SK-N-SH (cell line): ENCODE measurements at regions not wholly inside any gene's neighbourhood (a gene's known extent, or its start where the extent isn't known, plus 50 kb on each side); places are given as distances from the start of the nearest gene placed in this dataset.

Source experiments
- CTCF ChIA-PET: fragments of 300-600, 350-600 bp; formaldehyde crosslinking; extraction: SDS; loops from one replicate; lab custom pipeline; 2021; lab: Yijun Ruan, JAX
- POLR2A ChIA-PET: fragments of 350-600 bp; sonication (Branson Sonifier 250); formaldehyde crosslinking; extraction: SDS; loops from one replicate; lab custom pipeline; 2020; ENCODE audit warnings: antibody characterized with exemption, inconsistent platforms; lab: Yijun Ruan, JAX
- DNase-seq: peaks from one replicate; pipeline ENCODE4 v3.0.0; 2012
- H2AFZ ChIP-seq: fragments of 200-600 bp; sonication (generic); 2 replicates; pipeline ENCODE4 v1.8.1; 2016; ENCODE audit warnings: antibody characterized with exemption, mild to moderate bottlenecking, low read depth
- H3F3A ChIP-seq: fragments of 200-600 bp; sonication (generic); replicated peaks from 2 replicates; pipeline ENCODE3; 2016; ENCODE audit warnings: antibody characterized with exemption, mild to moderate bottlenecking; ENCODE audit not compliant: insufficient read depth
- H3K27ac ChIP-seq, 2 experiments: fragments of 200-500 bp in 1 of 2; fragments of 200-600 bp in 1 of 2; sonication (Bioruptor generic) in 1 of 2; sonication (generic), shearing (Covaris generic) in 1 of 2; 2 replicates each; pipeline versions ENCODE4 v1.5.1 to v1.6.1; 2014 to 2016; ENCODE audit warnings: low read depth in 2 of 2, inconsistent platforms in 1 of 2, low read length in 1 of 2, mild to moderate bottlenecking in 1 of 2, mixed read lengths in 1 of 2
- H3K27me3 ChIP-seq: fragments of 200-600 bp; sonication (generic), shearing (Covaris generic); 2 replicates; pipeline ENCODE4 v1.6.1; 2016; ENCODE audit warnings: mixed run types; ENCODE audit not compliant: insufficient read depth
- H3K36me3 ChIP-seq, 2 experiments: fragments of 200-500 bp in 1 of 2; fragments of 200-600 bp in 1 of 2; sonication (Bioruptor generic) in 1 of 2; sonication (generic) in 1 of 2; replicated peaks in 1 of 2; 2 replicates each; pipeline versions ENCODE3 to v1.5.1; 2014 to 2016; ENCODE audit warnings: low read length in 1 of 2, mild to moderate bottlenecking in 1 of 2; ENCODE audit not compliant: insufficient read depth in 2 of 2, control insufficient read depth in 1 of 2
- H3K4me1 ChIP-seq, 2 experiments: fragments of 200-500 bp in 1 of 2; fragments of 200-600 bp in 1 of 2; sonication (Bioruptor generic) in 1 of 2; sonication (generic), shearing (Covaris generic) in 1 of 2; 2 replicates each; pipeline versions ENCODE4 v1.5.1 to v1.6.1; 2014 to 2016; ENCODE audit warnings: low read depth in 1 of 2, low read length in 1 of 2, mixed run types in 1 of 2; ENCODE audit not compliant: insufficient read depth in 2 of 2, control insufficient read depth in 1 of 2
- H3K4me2 ChIP-seq: fragments of 200-600 bp; sonication (generic), shearing (Covaris generic); 2 replicates; pipeline ENCODE4 v1.6.1; 2017; ENCODE audit warnings: mixed run types
- H3K4me3 ChIP-seq, 2 experiments: fragments of 200-500 bp in 1 of 2; fragments of 200-600 bp in 1 of 2; sonication (Bioruptor generic) in 1 of 2; sonication (generic), shearing (Covaris generic) in 1 of 2; 2 replicates each; pipeline versions ENCODE4 v1.5.1 to v1.8.1; 2014 to 2016; ENCODE audit warnings: low read depth in 2 of 2, inconsistent platforms in 1 of 2, low read length in 1 of 2, mild to moderate bottlenecking in 1 of 2, mixed read lengths in 1 of 2, moderate library complexity in 1 of 2
- H3K79me2 ChIP-seq: fragments of 200-600 bp; sonication (generic); 2 replicates; pipeline ENCODE4 v1.8.1; 2017; ENCODE audit warnings: mild to moderate bottlenecking; ENCODE audit not compliant: insufficient read depth
- H3K9ac ChIP-seq: fragments of 200-600 bp; sonication (generic); 2 replicates; pipeline ENCODE4 v1.6.1; 2017; ENCODE audit warnings: mixed run types
- H3K9me2 ChIP-seq: fragments of 200-600 bp; sonication (generic); 2 replicates; pipeline ENCODE4 v1.6.1; 2017; ENCODE audit warnings: mixed run types
- H3K9me3 ChIP-seq: fragments of 200-600 bp; sonication (generic); 2 replicates; pipeline ENCODE4 v1.6.1; 2017; ENCODE audit warnings: mixed run types, mild to moderate bottlenecking, moderate library complexity
- H4K20me1 ChIP-seq: fragments of 200-600 bp; sonication (generic); 2 replicates; pipeline ENCODE4 v1.6.1; 2017; ENCODE audit warnings: mild to moderate bottlenecking, mixed run types; ENCODE audit not compliant: insufficient read depth
- CHD2 ChIP-seq: fragments of 150-350 bp; IDR thresholded peaks from 2 replicates; pipeline ENCODE4 v1.6.1; 2018; ENCODE audit warnings: low read length; ENCODE audit not compliant: partially characterized antibody
- CTCF ChIP-seq: fragments of 200-600 bp; sonication (generic); IDR thresholded peaks from 2 replicates; pipeline ENCODE4 v1.6.1; 2017; ENCODE audit warnings: antibody characterized with exemption, mild to moderate bottlenecking, moderate library complexity
- ELF1 ChIP-seq: IDR thresholded peaks from 2 replicates; pipeline ENCODE4 v1.4.0; 2012
- EP300 ChIP-seq, 2 experiments: IDR thresholded peaks; 2 replicates each; pipeline versions ENCODE4 v1.4.0 to v1.6.1; 2012; ENCODE audit warnings: borderline replicate concordance in 1 of 2, low read depth in 1 of 2, low read length in 1 of 2
- FOSL2 ChIP-seq: IDR thresholded peaks from 2 replicates; pipeline ENCODE4 v1.4.0; 2012; ENCODE audit warnings: low read depth, mild to moderate bottlenecking, moderate library complexity, borderline replicate concordance
- FOXJ3 ChIP-seq: sonication (generic); formaldehyde crosslinking; IDR thresholded peaks from 2 replicates; pipeline ENCODE4 v1.5.1; 2020; ENCODE audit warnings: mild to moderate bottlenecking, missing genetic modification reagents
- FOXM1 ChIP-seq: IDR thresholded peaks from 2 replicates; pipeline ENCODE4 v1.4.0; 2012; ENCODE audit warnings: low read depth, mild to moderate bottlenecking
- GATA2 ChIP-seq: sonication (generic); formaldehyde crosslinking; IDR thresholded peaks from 2 replicates; pipeline ENCODE4 v1.5.0; 2020; ENCODE audit warnings: mild to moderate bottlenecking, missing genetic modification reagents
- IRF3 ChIP-seq: fragments of 150-350 bp; IDR thresholded peaks from 2 replicates; pipeline ENCODE4 v1.6.1; 2016; ENCODE audit warnings: mild to moderate bottlenecking, low read depth, low read length
- NFIC ChIP-seq: IDR thresholded peaks from 2 replicates; pipeline ENCODE4 v1.4.0; 2012; ENCODE audit warnings: borderline replicate concordance
- PBX3 ChIP-seq: IDR thresholded peaks from 2 replicates; pipeline ENCODE4; 2012
- POLR2AphosphoS5 ChIP-seq: IDR thresholded peaks from 2 replicates; pipeline ENCODE4 v1.6.1; 2012; ENCODE audit warnings: low read depth, low read length
- RCOR1 ChIP-seq: fragments of 150-350 bp; IDR thresholded peaks from 2 replicates; pipeline ENCODE4 v1.6.1; 2017; ENCODE audit warnings: antibody characterized with exemption, low read length
- SIN3A ChIP-seq: IDR thresholded peaks from 2 replicates; pipeline ENCODE4 v1.6.1; 2012; ENCODE audit warnings: low read depth, mild to moderate bottlenecking, low read length, moderate library complexity, borderline replicate concordance
- TAF1 ChIP-seq: IDR thresholded peaks from 2 replicates; pipeline ENCODE4 v1.6.1; 2012; ENCODE audit warnings: low read depth, mild to moderate bottlenecking, low read length, moderate library complexity, borderline replicate concordance
- WGBS: methylation state at CpG from one replicate; pipeline ENCODE4 v1.1.6; 2017; ENCODE audit warnings: low lambda C conversion rate; 5-methylcytosine and 5-hydroxymethylcytosine counted together
- TF ChIP-seq, protein P1 (sequence below): IDR thresholded peaks from 2 replicates; pipeline ENCODE4 v1.4.0; 2012; ENCODE audit warnings: low read depth

DNA sequence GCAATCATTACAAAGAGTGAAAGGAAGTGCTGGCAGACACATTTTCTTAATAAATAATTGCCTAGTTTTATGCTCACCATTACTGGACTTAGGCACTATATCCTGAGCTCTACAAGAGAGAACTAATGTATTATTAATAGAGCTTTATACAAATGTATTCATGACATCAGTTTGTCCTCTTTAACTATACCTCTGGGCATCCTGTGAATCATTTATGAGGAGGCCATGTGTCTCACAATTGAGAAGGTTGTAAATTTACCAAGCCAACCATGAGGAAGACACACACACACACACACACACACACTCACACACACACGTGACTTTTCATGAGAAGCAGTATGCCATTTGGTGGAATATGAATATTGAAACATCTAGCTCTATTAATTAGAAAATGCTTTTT lies 728.2 kb downstream of the ARAP2 start:
- no peak overlapping the region for H3K4me3 ChIP-seq
- no peak overlapping the region for H3K9ac ChIP-seq
- no peak overlapping the region for H3K4me2 ChIP-seq
- H3K36me3 ChIP-seq = no peaks in the 10 kb centered on the region
- H3K27me3 ChIP-seq = no peaks in the 10 kb centered on the region
- DNase-seq = no peak
- ChIA-PET POLR2A (no interaction called here), CTCF (no interaction called here)
- no peaks in the 10 kb centered on the region for H3K9me3 ChIP-seq
- WGBS = 18% methylated on average over 1 of the region's 1 CpG
- no peak overlapping the region for H3K27ac ChIP-seq
- no peak for TF ChIP-seq FOSL2
- no peak for TF ChIP-seq POLR2AphosphoS5
- TF ChIP-seq CHD2 = no peak
- TF ChIP-seq FOXM1 = no peak
- no peaks in the 10 kb centered on the region for H4K20me1 ChIP-seq
- no peaks in the 10 kb centered on the region for H3K79me2 ChIP-seq
- H3K9me2 ChIP-seq = no peaks in the 10 kb centered on the region
- H2AFZ ChIP-seq = no peak overlapping the region
- no peaks in the 10 kb centered on the region for H3F3A ChIP-seq
- H3K4me1 ChIP-seq = no peaks in the 10 kb centered on the region

GRCh38 chr4:35520059-35520458 lies 724.3 kb downstream of the ARAP2 start:
- 15% methylated on average over 1 of the region's 1 CpG for WGBS
- CTCF ChIA-PET = no interaction called here

GRCh38 chr4:35521682-35522081 lies 722.6 kb downstream of the ARAP2 start:
- ChIA-PET CTCF (no interaction called here), POLR2A (no interaction called here)
- H3K36me3 ChIP-seq = no peaks in the 10 kb centered on the region
- DNase-seq = no peak
- H3K9ac ChIP-seq = no peak overlapping the region
- H3K4me1 ChIP-seq = no peaks in the 10 kb centered on the region; a peak in 1 of 4 replicates
- no peak overlapping the region for H3K4me2 ChIP-seq
- no peaks in the 10 kb centered on the region for H3K79me2 ChIP-seq
- no peaks in the 10 kb centered on the region for H3K9me2 ChIP-seq
- 0% methylated on average over 1 of the region's 1 CpG for WGBS
- H3K9me3 ChIP-seq = no peaks in the 10 kb centered on the region
- no peak overlapping the region for H3K4me3 ChIP-seq
- no peak overlapping the region for H2AFZ ChIP-seq
- no peaks in the 10 kb centered on the region for H3K27me3 ChIP-seq
- no peaks in the 10 kb centered on the region for H4K20me1 ChIP-seq
- TF ChIP-seq FOSL2 (no peak), FOXM1 (no peak), GATA2 (CRISPR knock-in tag) (no peak), TAF1 (no peak), RCOR1 (no peak), SIN3A (no peak), CTCF (no peak), PBX3 (no peak), NFIC (no peak), EP300 (IDR thresholded peaks at IDR 0.05; ENCODE audit: borderline replicate concordance in 1 of 2, low read depth in 1 of 2, low read length in 1 of 2) (no peak), IRF3 (no peak)
- TF ChIP-seq, protein P1, sequence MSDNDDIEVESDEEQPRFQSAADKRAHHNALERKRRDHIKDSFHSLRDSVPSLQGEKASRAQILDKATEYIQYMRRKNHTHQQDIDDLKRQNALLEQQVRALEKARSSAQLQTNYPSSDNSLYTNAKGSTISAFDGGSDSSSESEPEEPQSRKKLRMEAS = no peak
- no peak overlapping the region for H3K27ac ChIP-seq
- no peaks in the 10 kb centered on the region for H3F3A ChIP-seq

More at GRCh38 chr4:35520059-35520458, 724.3 kb downstream of the ARAP2 start:
- Histone ChIP-seq H3K9me2 (no peaks in the 10 kb centered on the region), H4K20me1 (no peaks in the 10 kb centered on the region), H3K27ac (no peak overlapping the region), H3F3A (no peaks in the 10 kb centered on the region), H3K4me1 (no peaks in the 10 kb centered on the region; a peak in 1 of 4 replicates), H3K36me3 (no peaks in the 10 kb centered on the region), H3K4me3 (no peak overlapping the region), H3K9me3 (no peaks in the 10 kb centered on the region), H3K79me2 (no peaks in the 10 kb centered on the region), H3K27me3 (no peaks in the 10 kb centered on the region), H2AFZ (no peak overlapping the region), H3K9ac (no peak overlapping the region), H3K4me2 (no peak overlapping the region)
- POLR2A ChIA-PET = no interaction called here
- DNase-seq = no peak
- no peak for TF ChIP-seq ELF1
- TF ChIP-seq SIN3A = no peak
- TF ChIP-seq GATA2 (CRISPR knock-in tag) = no peak
- TF ChIP-seq FOXJ3 (CRISPR knock-in tag) = no peak
- TF ChIP-seq CHD2 = no peak
